Forelimb muscle (tissue), 1 donor: ENCODE measurements at regions not wholly inside any gene's neighbourhood (a gene's known extent, or its start where the extent isn't known, plus 50 kb on each side); places are given as distances from the start of the nearest gene placed in this dataset.
"Not testable (repeated sequence)": the region's sequence is repeated elsewhere in the genome, so short reads cannot be mapped to it uniquely, and the experiment has no call there.

Experiments used
- DNase-seq: peaks from one replicate; pipeline ENCODE4 v3.0.0-alpha.2; 2013; ENCODE audit warnings: low read depth

DNA sequence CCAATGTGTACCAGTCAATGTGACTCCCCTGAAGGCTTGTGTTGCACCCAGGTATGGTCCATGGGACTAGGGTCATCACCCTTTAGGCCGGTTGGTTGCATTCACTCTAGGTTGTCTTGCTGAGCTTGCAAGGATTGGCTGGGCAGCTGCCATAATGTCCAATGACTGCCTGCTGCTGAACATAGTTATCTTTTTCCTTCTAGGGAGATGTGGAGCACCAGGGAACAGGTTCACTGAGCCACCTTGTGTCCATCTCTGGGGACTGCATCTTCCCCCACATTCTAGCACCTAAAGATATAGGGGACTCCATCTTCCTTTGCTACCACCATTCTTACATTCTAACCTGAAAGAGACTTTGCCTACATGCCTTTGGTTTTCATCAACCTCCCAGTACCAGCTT is 580.4 kb upstream of the TBL1XR1 start:
- no peak for DNase-seq

DNA sequence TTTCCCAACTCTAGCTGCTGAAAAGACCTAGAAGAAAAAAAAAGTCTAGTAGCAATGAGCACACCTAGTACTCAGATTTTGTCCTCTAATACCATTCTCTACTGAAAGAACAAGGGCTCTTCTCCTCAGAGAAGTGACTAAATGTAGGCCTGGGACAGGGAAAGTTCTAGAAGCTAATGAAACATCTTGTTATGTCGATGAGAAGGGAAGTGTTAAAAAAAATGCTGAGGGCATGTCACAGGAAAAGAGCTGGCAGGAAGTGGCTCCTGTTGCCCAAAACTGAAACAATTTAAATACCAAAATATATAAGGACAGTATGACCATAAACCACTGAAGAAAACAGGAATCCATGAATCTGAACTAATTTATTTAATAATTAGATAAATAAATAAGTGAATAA is 581.4 kb upstream of the TBL1XR1 start:
- no peak for DNase-seq

DNA sequence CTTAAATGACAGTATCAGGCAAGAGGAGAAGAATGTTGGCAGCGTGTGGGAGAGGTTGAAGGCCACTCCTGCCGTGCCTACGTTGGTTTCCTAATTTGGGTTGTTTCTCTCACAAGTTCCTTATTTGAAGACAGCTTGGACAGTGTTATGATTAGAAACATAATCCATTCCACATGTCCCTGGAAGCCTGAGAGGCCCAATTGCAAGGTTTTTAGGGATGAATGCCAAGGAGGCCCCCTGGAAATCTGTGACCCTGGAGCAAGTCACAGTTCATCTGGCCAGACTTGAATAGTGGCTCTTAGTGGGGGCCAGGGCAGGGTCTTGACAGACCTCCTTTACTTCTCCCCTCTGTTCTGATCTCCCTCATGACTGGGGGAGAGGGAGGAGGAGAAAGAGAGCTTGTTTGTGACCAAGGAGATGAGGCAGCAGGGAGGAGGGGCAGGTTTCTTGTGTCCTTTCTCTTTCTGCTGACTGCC is 584.4 kb upstream of the TBL1XR1 start:
- peak; percentile 58 for DNase-seq

GRCh38 chr3:177783338-177783737 is 586.1 kb upstream of the TBL1XR1 start:
- DNase-seq, result no peak

DNA sequence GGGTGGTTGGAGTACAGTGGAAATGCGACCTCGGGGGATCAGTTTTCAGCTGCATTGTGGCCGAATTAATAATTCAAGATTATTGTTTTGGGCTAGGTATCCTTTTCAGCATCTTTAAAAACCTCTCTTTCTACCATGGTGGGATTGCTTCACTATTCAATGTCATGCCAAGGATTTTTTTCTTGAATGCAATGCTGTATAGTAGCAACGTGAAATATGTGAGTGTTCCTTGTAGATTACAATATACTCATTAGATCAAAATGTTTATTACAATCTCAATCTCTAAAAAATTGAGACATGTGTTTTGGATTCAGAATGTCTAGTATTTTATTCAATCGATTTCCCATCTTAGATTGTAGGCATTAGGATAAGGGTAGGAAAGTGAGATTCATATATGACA is 586.5 kb upstream of the TBL1XR1 start:
- no peak for DNase-seq

DNA sequence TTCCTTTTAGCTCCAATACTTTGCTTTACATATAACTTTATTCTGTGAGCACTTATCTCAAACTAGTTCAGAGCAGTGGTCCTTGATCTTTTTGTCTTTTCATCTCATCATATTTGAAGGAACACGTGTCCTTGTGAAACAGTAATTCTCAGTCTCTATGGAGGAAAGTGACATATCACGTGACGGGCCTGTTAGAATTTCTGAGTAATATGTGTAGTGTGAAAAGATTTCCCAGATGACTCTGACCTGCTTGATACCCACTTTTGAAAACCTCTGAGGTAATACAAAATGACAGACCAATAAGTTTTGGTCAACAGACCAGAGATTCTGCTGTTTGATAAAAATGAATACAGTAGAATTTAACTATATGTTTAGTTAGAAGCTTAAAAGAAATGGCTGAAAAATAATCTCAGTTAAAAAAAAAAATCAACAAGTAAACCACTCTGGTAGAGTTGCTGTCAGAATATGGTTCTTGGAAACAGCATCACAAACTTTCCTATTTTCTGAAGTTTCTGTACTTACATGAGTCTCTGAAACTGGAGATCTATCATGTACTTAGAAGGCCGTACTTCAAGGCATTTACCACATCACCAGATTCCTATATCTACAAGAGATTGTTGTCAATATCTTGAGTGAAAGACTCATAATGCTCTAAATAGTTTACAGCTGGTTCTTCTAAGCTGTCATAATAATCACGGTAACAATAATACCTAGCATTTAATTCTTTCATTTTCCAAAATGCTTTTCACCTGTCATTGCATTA is 590.2 kb upstream of the TBL1XR1 start:
- no peak for DNase-seq

- no peak for DNase-seq
These were observed 592.2 kb upstream of the TBL1XR1 start for GRCh38 chr3:177789500-177789899.

- DNase-seq, result no peak
These were observed 595.2 kb upstream of the TBL1XR1 start for GRCh38 chr3:177792311-177793030.

- no peak for DNase-seq
These were observed 596.2 kb upstream of the TBL1XR1 start for GRCh38 chr3:177793451-177793850.

- no peak for DNase-seq
These were observed 597.9 kb upstream of the TBL1XR1 start for GRCh38 chr3:177795216-177795615.

DNA sequence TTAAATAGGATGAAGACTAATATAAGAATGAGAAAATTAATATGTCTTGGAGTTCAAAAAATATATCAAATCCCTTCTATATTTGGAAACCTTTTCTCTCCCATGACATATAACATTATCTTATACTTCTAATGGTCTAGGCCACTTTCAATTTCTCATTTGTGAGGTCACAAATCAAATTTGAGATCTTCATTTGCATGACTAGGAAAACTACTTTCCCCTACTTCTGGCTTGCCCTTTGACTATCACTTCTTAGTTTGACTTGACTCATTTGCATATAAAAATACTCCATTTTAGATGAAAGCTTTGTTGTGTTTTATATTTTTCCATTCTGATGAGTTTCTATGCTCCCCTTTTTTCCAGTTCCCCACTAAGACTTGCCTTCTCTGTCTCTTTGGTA is 598.6 kb upstream of the TBL1XR1 start:
- DNase-seq, result no peak

DNA sequence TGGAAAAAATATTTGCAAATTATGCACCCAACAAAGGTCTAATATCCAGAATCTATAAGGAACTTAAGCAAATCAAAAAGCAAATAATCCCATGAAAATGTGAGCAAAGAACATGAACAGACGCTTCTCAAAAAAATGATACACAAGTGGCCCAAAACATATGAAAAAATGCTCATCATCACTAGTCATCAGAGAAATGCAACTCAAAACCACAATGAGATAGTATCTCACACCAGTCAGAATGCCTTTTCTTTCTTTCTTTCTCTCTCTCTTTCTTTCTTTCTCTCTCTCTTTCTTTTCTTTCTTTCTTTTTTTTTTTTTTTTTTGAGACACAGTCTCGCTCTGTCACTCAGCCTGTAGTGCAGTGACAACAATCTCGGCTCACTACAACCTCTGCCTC is 602.9 kb upstream of the TBL1XR1 start:
- not testable (repeated sequence) for DNase-seq

DNA sequence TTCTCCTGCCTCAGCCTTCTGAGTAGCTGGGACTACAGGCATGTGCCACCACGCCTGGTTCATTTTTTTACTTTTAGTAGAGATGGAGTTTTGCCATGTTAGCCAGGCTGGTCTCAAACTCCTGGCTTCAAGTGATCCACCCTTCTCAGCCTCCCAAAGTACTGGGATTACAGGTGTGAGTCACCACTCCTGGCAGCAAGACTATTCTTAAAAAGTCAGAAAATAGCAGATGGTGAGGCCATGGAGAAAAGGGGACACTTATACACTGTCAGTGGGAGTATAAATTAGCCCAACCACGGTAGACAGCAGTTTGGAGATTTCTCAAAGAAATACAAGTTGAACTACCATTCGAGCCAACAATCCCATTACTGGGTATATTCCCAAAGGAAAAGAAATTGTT is 603.3 kb upstream of the TBL1XR1 start:
- DNase-seq, result no peak

DNA sequence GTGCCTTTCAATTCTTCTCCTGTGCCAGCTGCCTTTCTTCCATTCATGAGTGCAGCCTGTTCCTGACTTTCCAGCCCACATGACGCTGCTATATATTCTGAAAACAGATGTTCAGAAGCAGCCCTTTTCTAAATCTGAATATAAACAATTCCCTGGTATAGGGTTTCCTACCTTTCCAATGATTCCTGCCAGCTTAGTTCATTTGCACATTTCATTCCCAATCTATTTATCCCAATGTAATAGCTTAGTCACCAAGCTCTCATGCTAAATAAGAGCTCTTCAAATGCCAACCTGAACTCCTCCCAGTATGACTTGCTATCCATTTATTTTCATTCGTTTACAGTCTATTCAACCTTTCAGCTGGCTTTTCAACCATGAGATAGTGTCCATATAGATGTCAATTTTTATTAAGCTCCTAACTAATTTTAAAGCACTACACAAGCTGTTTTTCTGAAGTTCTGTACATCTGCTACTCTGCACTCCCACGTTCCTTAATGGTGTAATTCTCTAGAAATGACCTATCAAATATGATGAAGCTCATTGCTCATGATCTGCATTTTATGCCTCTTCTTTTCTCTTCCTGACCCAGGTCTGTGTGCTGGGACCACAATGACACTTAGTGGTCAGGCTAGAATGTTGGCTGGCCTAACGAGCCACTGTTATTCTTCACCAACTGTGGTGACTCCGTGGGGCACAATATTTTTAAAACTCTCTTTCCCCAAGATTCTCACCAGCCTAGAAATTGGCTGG is 605.0 kb upstream of the TBL1XR1 start:
- DNase-seq, result no peak

- no peak for DNase-seq
These were observed 606.2 kb upstream of the TBL1XR1 start for GRCh38 chr3:177803500-177803899.

DNA sequence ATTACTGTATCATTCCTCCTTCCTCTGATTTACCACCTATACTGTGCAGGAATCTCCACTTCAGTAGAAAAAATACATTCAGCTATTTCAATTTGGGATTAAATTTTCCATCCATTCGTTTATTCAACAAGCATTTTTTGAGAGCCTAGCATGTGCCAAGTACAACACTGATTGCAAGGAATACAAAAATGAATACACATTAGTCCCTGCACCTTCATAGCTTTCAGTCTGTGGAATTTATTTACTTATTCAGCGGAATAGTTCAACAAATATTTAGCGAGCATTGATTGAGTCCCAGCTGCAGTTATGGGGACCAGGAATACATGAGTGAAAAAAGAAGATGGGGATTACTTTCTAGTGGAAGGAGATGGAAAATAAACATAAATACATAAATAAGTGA is 606.8 kb upstream of the TBL1XR1 start:
- no peak for DNase-seq

DNA sequence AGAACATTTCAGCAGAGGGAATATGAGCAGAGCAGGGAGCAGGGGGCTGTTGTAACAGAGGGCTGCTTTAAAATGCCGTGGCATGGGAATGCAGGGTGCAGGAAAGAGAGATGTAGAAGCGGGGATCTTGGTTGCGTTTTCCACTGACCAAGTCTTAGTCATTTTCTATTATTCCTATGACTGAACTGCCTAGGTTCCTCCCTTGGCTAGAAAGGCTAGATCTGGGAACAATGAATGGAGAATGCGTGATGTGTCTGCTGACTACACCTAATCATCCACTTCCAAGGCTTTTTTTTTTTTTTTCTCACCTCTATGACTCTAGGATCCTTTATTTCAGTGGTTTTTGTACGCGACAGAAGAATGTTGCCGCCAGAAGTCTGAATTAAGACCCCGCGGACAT is 607.4 kb upstream of the TBL1XR1 start:
- no peak for DNase-seq

- DNase-seq, result no peak
These were observed 610.0 kb upstream of the TBL1XR1 start for GRCh38 chr3:177807150-177807875.

DNA sequence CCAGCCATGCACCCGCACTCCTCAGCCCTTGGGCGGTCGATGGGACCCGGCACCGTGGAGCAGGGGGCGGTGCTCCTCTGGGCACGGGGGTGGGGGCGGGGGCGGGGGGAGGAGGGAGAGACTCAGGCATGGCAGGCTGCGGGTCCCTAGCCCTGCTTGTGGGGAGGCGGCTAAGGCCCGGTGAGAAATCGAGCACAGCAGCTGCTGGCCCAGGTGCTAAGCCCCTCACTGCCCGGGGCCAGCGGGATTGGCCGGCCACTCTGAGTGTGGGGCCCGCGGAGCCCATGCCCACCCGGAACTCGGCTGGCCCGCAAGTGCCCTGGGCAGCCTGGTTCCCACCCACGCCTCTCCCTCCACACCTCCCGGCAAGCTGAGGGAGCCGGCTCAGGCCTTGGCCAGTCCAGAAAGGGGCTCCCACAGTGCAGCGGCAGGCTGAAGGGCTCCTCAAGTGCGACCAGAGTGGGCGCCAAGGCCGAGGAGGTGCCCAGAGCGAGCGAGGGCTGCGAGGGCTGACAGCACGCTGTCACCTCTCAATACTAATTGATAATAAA is 611.7 kb upstream of the TBL1XR1 start:
- not testable (repeated sequence) for DNase-seq

GRCh38 chr3:177810162-177810623 is 612.9 kb upstream of the TBL1XR1 start:
- DNase-seq, result no peak

- no peak for DNase-seq
These were observed 613.8 kb upstream of the TBL1XR1 start for GRCh38 chr3:177811112-177811511.
